ENCODE measurements at regions not wholly inside any gene's neighbourhood (a gene's known extent, or its start where the extent isn't known, plus 50 kb on each side); places are given as distances from the start of the nearest gene placed in this dataset.

DNA sequence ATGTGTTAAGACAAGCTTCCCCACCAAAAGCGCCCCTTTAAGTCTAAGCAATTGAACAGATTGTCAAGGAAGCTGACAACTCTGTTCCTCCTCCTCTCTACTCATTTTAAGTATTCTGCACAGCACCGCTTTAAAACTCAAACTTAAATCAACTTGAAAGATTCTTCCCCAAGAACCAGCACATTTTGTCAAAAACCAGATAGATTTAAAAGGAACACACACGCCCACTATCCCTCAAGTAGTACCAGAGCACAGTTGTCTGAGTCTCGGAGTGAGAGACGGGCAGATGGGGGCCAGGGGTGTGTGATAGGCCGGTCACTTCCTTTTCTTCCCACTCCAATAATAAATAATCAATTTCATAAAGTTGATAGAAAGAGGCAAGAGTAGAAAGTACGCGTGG lies 67.7 kb upstream of the POU3F3 start:
- no peaks in the 10 kb centered on the region for H3K9me3 ChIP-seq (ENCODE audit: low read length)
- no peaks in the 10 kb centered on the region for H4K20me1 ChIP-seq (ENCODE audit: insufficient read depth)
- H2AFZ ChIP-seq (ENCODE audit: low read depth, low read length), result no peak overlapping the region
- H3K36me3 ChIP-seq (ENCODE audit: insufficient read depth, low read length), result no peaks in the 10 kb centered on the region
- no peaks in the 10 kb centered on the region for H3K9me2 ChIP-seq (ENCODE audit: insufficient read depth, low read length)
- H3K27ac ChIP-seq (ENCODE audit: low read length), result no peak overlapping the region
- no peak overlapping the region for H3K4me2 ChIP-seq (ENCODE audit: low read length)
- H3K79me2 ChIP-seq (replicated peaks; ENCODE audit: insufficient read depth, low read length), result no peaks in the 10 kb centered on the region
- TF ChIP-seq EP300 (conservative IDR thresholded peaks at IDR 0.05; ENCODE audit: poor library complexity, severe bottlenecking) (no peak), POLR2AphosphoS5 (IDR thresholded peaks at IDR 0.05) (no peak)
- TF ChIP-seq, protein P1, sequence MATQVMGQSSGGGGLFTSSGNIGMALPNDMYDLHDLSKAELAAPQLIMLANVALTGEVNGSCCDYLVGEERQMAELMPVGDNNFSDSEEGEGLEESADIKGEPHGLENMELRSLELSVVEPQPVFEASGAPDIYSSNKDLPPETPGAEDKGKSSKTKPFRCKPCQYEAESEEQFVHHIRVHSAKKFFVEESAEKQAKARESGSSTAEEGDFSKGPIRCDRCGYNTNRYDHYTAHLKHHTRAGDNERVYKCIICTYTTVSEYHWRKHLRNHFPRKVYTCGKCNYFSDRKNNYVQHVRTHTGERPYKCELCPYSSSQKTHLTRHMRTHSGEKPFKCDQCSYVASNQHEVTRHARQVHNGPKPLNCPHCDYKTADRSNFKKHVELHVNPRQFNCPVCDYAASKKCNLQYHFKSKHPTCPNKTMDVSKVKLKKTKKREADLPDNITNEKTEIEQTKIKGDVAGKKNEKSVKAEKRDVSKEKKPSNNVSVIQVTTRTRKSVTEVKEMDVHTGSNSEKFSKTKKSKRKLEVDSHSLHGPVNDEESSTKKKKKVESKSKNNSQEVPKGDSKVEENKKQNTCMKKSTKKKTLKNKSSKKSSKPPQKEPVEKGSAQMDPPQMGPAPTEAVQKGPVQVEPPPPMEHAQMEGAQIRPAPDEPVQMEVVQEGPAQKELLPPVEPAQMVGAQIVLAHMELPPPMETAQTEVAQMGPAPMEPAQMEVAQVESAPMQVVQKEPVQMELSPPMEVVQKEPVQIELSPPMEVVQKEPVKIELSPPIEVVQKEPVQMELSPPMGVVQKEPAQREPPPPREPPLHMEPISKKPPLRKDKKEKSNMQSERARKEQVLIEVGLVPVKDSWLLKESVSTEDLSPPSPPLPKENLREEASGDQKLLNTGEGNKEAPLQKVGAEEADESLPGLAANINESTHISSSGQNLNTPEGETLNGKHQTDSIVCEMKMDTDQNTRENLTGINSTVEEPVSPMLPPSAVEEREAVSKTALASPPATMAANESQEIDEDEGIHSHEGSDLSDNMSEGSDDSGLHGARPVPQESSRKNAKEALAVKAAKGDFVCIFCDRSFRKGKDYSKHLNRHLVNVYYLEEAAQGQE (IDR thresholded peaks at IDR 0.05; ENCODE audit: borderline replicate concordance), result no peak
- no peak overlapping the region for H3K9ac ChIP-seq (ENCODE audit: low read length)
- peaks cover 5% of the 10 kb centered on the region for H3F3A ChIP-seq (ENCODE audit: insufficient read depth, low read length, poor library complexity, severe bottlenecking)
- H3K4me3 ChIP-seq (ENCODE audit: low read length), result no peak overlapping the region
- no peaks in the 10 kb centered on the region for H3K27me3 ChIP-seq (ENCODE audit: insufficient read depth, low read depth, low read length)

DNA sequence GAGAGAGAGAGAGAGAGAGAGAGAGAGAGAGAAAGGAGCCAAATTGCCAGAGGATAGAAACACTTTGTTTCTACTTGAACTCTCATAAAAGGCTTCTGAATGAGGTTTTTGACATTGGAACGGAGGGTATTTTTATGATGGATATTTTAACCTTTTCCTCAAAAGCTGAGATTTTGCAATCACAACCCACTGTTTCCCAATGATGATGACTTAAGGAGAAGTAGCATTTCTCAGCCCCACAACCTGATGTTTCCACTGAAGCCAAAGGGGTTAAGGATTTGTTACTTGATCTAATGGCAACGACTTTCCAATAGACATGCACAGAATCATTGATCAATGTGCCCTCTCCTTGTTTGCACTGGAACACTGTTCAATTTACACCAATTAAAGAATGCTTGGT lies 67.1 kb upstream of the POU3F3 start:
- Histone ChIP-seq H3K4me2 (ENCODE audit: low read length) (no peak overlapping the region), H3K4me3 (ENCODE audit: low read length) (no peak overlapping the region), H4K20me1 (ENCODE audit: insufficient read depth) (no peaks in the 10 kb centered on the region), H3K36me3 (ENCODE audit: insufficient read depth, low read length) (no peaks in the 10 kb centered on the region), H3K27me3 (ENCODE audit: insufficient read depth, low read depth, low read length) (no peaks in the 10 kb centered on the region), H3F3A (ENCODE audit: insufficient read depth, low read length, poor library complexity, severe bottlenecking) (peaks cover 5% of the 10 kb centered on the region), H2AFZ (ENCODE audit: low read depth, low read length) (no peak overlapping the region), H3K9ac (ENCODE audit: low read length) (no peak overlapping the region), H3K9me2 (ENCODE audit: insufficient read depth, low read length) (no peaks in the 10 kb centered on the region), H3K9me3 (ENCODE audit: low read length) (no peaks in the 10 kb centered on the region), H3K79me2 (replicated peaks; ENCODE audit: insufficient read depth, low read length) (no peaks in the 10 kb centered on the region), H3K27ac (ENCODE audit: low read length) (no peak overlapping the region)
- TF ChIP-seq TAF1 (IDR thresholded peaks at IDR 0.05; ENCODE audit: low read depth), result no peak
- TF ChIP-seq EP300 (conservative IDR thresholded peaks at IDR 0.05; ENCODE audit: poor library complexity, severe bottlenecking), result no peak
- no peak for TF ChIP-seq EZH2 (IDR thresholded peaks at IDR 0.05; ENCODE audit: borderline replicate concordance, insufficient read depth, low read length, poor library complexity, severe bottlenecking)
- TF ChIP-seq RAD21 (conservative IDR thresholded peaks at IDR 0.05), result no peak
- TF ChIP-seq MXI1 (conservative IDR thresholded peaks at IDR 0.05; ENCODE audit: poor library complexity, severe bottlenecking), result no peak
- TF ChIP-seq POLR2AphosphoS5 (IDR thresholded peaks at IDR 0.05), result no peak
- TF ChIP-seq SMC3 (conservative IDR thresholded peaks at IDR 0.05; ENCODE audit: poor library complexity), result no peak
- TF ChIP-seq, protein P2, sequence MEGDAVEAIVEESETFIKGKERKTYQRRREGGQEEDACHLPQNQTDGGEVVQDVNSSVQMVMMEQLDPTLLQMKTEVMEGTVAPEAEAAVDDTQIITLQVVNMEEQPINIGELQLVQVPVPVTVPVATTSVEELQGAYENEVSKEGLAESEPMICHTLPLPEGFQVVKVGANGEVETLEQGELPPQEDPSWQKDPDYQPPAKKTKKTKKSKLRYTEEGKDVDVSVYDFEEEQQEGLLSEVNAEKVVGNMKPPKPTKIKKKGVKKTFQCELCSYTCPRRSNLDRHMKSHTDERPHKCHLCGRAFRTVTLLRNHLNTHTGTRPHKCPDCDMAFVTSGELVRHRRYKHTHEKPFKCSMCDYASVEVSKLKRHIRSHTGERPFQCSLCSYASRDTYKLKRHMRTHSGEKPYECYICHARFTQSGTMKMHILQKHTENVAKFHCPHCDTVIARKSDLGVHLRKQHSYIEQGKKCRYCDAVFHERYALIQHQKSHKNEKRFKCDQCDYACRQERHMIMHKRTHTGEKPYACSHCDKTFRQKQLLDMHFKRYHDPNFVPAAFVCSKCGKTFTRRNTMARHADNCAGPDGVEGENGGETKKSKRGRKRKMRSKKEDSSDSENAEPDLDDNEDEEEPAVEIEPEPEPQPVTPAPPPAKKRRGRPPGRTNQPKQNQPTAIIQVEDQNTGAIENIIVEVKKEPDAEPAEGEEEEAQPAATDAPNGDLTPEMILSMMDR (IDR thresholded peaks at IDR 0.05; ENCODE audit: poor library complexity, severe bottlenecking), result no peak
- TF ChIP-seq, protein P1 (IDR thresholded peaks at IDR 0.05; ENCODE audit: borderline replicate concordance), result no peak
